Stimulated activated naive CD4-positive, alpha-beta T cell (primary cell): ENCODE measurements at regions not wholly inside any gene's neighbourhood (a gene's known extent, or its start where the extent isn't known, plus 50 kb on each side); places are given as distances from the start of the nearest gene placed in this dataset.
"Not testable (repeated sequence)": the region's sequence is repeated elsewhere in the genome, so short reads cannot be mapped to it uniquely, and the experiment has no call there.

Experiments
- DNase-seq, 6 experiments: peaks; one replicate each; lab custom pipeline; 2025; lab: John Stamatoyannopoulos, UW

DNA sequence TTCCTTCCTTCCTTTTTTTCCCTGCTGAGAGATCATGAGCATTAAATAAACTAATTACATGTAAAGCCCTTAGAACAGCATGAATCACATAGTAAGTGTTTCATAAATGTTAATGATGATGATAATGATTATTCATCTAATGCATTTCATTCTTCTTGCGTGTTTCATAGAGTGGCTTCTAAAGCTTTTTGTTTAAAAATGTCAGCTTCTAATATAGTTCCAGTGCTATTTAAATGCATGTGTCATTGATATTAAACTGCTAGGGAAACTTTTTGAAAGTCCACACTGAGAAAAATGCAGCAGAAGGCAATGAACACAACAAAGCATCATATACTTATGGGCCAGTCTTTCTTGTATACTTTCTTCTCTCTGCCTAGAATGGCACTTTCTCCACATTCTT lies 894.8 kb downstream of the REEP3 start:
- DNase-seq: no peak

DNA sequence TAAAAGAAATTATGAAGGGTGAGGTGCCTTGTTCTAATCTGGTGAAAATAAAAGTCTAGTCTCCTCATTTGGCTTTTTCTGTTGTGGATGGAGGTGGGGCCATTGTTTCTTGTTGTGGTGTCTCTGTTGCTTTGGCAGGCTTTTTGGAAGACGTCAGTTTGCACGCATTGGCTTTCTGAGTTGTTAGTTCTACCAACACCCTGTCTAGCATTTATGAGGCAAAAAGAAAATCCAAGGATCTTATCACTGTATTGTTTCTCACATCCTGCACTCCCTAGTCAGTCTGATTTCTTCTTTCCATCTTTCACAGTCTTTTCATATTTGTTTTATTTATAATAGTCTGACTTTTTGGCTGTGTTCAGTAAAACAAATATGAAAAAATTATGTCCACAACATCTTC lies 898.3 kb downstream of the REEP3 start:
- no peak for DNase-seq

DNA sequence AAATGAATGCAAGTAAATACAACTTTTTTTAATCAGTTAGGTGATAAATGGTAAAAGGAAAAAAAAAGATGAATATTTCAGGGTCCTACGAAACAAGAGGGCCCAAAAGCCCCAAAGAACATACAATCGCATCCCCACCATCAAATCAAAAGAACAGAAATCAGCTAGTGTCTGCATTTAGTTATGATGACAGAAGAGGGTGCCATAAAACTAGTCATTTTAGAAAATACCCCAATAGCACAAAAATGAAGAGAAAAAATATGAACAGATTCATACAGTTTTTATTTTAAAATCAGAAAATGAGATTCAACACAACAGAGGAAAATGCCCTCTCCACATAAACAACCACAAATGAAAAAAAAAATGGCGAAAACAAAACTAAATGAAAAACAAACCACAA lies 905.5 kb downstream of the REEP3 start:
- no peak for DNase-seq

DNA sequence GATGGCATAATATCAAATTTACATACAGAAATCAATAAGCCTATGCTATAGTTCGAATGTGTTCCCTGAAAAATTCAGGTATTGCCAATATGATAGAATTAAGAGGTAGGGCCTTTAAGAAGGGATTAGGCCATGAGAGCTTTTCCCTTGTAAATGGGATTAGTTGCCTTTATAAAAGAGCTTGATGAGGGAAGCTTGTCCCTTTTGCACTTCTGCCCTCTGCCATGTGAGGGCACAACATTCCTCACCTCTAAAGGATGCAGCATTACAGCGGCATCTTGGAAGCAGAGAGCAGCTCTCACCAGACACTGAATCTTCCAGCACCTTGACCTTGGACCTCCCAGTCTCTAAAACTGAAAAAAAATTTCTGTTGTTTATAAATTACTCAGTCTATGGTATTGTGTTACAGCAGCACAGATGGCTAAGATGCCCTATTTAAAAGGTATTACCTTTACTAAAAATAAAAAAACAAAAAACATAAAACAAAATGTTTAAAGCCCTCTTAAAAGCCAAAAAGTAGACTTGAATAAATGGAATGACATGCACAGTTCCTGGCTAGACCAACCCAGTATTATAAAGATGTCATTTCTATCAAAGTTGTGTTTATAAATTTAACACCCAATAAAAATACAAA lies 909.6 kb downstream of the REEP3 start:
- no peak for DNase-seq

DNA sequence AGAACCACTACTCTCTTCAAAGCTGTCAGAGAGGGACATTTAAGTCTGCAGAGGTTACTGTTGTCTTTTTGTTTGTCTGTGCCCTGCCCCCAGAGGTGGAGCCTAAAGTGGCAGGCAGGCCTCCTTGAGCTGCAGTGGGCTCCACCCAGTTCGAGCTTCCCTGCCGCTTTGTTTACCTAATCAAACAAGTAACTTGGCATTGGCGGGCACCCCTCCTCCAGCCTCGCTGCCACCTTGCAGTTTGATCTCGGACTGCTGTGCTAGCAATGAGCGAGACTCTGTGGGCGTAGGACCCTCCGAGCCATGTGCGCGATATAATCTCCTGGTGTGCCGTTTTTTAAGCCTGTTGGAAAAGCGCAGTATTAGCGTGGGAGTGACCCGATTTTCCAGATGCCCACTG lies 920.7 kb downstream of the REEP3 start:
- not testable (repeated sequence) for DNase-seq

DNA sequence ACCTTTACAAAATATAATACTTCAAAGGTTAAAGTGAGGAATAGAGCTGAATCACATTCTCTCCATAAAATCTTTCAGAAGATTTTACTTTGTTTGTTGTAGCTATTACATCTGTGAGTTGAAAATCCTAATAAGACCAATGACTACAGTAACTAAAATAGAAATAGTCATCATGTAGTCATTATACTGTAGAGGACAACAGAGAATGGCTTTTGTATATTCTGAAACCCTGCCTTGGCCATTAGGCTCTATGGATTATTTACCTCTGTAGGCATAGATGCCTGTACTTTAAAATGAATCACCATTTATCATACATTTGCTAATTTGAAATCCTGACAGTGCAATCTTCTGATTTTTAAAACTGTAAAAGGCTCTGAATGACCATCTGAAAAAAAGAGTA lies 923.0 kb downstream of the REEP3 start:
- DNase-seq: no peak

DNA sequence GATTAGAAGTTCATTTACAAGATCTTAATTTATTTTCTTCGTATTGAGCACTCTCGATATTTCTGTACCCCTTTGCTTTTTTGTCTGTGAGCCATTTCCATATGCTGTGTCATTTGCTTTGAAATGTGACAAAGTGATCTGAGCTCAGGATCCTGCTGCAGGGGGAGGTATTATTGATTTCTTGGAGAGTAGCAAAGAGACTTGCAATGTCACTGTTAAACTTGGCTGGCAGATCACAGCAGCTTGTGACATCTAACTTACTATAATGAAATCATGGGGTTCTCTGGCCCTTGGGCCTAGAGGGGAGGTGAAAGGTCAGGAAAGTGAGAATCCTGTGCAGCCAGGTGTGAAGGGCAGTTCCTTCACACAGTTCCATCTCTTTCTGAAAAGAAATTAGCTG lies 923.4 kb downstream of the REEP3 start:
- no peak for DNase-seq

DNA sequence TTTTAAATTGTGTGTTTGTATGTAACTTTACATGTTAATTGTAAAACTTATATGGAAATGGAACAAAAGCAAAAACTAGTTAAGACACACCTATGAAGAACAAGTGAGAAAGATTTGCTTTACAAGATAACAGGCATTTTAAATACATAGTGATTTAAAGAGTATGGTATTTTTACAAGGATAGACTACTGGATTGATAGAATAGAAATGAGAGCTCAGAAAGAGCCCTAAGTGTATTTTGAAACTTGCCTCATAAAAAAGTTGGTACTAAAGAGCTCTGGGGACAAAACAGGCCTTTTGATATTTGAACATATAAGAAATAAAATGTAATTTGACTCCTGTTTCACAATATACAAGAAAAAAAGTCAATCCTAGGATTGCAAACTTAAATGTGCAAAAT lies 928.4 kb downstream of the REEP3 start:
- DNase-seq: no peak

DNA sequence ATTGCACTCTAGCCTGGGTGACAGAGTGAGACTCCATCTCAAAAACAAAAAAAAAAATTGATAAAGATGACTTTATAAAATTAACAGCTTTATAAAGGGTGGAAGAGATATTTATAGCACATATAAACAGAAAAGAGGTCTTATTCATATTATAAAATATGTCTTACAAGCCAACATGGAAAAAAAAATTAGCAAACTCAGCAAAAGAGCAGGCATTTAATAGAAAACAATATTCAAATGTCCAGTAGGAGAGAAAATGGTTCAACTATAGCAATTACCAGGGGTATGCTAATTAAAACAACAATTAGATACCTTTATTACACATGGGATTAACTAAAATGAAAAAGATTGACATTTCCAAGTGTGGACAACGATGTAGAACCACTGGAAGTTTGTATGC lies 929.1 kb downstream of the REEP3 start:
- no peak for DNase-seq

DNA sequence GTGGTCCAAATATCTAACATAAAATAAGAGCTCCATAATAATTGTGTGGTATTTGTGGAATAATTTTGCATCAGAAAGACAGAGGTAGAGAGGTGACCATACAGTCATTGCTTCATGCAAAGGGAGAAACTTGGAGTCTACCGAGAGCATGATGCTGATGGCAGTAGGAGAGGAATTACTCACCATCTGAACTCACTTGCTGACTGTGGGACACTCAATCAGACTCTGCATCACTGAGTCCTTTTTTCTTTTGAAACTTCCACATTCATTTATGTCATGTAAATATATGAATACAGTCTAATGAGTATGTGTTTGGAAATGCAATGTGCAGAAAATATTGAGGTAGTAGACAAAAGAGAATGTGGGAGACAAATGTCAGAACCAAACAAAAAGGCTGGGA lies 933.8 kb downstream of the REEP3 start:
- DNase-seq: no peak

DNA sequence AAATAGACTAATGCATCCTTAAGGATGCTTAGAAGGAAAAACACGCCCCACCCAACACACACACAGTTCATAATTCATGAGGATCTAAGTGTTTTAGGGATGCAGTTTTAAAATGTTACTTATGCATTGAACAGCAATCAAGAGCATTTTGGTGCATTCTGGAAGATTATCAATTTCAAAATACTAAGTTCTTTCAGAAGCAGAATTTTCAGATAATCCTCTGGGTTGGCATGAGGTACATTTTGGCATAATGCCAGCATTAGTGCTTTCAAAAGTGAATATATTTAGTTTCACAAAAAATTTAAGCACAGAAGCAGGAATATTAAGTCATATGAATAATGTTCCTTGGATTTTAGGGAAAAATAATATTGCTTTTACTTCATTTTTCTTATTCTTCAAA lies 937.1 kb downstream of the REEP3 start:
- DNase-seq: no peak

DNA sequence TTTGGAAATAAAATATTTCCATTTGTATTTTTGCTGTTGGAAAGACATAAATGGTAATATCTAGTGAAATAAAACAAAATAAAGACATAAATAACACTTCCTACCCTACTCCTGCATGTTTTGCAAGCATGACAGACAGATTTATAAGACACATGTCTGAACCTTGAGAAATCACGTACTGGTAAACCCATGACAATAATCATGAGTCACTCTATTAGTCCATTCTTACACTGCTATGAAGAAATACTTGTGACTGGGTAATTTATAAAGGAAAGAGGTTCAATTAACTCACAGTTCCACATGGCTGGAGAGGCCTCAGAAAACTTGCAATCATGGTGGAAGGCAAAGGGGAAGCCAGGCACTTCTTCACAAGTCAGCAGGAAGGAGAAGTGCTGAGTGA lies 942.2 kb downstream of the REEP3 start:
- DNase-seq: no peak

DNA sequence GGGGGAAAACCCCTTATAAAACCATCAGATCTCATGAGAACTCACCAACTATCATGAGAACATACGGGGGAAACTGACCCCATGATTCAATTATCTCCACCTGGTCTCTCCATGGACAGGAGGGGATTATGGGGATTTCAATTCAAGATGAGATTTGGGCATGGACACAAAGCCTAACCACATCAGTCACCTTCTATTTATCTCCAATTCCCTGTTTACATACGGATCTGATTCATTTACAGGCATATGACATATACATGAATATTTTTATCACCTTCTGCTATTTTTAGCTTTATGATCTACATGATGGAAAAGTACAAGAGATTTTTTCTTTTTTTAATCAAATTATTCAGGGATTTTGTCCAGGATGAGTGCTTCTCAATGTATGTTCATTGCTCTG lies 944.5 kb downstream of the REEP3 start:
- no peak for DNase-seq

DNA sequence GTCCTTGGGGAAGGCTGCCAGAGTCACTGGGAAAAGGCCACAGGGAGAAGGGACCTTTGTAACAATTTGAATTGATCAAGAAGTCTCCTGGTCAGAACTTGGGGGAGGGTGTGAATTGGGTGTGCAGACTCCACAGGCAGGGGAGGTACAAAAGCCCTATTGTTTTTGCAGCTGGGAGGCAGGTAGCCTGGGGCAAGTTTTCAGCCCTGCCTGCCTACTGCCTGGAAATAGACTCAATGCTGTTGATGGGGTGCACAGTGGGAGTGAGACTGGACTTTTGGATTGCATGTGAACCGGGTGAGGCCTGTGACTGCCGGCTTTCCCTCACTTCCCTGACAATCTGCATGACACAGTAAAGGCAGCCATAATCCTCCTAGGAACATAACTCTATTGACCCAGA lies 947.0 kb downstream of the REEP3 start:
- no peak for DNase-seq

DNA sequence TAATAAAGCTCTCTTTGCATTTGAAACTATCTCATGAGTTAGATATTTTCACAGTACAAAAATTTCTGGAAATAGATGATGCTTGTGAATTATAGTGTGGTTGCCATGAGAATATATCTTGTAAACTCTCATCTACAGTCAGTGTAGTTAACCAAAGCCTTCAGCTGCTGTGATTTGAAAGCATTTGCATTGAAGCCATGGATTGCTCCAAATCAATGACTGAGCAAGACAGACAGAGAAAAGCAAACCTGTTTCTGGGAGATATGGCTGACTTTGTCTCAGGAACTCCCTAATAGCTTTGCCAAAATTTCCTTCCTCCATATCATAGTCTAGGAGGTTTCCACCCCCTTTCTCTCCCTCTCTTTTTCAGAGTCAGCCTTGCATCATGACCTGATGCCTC lies 955.3 kb downstream of the REEP3 start:
- no peak for DNase-seq

DNA sequence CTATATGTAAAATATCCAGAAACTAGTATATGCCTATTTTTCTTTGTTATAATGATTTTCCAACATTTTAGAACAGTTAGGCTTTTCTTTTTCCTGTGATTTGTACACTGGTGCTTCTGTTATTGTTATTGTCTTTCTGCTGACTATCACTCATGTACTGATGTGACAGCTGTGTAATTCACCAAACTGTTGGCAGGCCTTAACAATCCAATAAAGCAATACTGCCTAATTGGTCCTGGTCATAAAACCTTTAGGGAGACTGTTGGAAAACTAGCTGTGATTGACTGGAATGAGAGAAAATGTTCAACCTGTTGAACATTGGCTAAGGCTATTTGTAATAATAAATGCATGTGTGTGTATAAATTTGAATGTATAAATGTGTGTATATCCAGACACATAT lies 956.6 kb downstream of the REEP3 start:
- DNase-seq: no peak

DNA sequence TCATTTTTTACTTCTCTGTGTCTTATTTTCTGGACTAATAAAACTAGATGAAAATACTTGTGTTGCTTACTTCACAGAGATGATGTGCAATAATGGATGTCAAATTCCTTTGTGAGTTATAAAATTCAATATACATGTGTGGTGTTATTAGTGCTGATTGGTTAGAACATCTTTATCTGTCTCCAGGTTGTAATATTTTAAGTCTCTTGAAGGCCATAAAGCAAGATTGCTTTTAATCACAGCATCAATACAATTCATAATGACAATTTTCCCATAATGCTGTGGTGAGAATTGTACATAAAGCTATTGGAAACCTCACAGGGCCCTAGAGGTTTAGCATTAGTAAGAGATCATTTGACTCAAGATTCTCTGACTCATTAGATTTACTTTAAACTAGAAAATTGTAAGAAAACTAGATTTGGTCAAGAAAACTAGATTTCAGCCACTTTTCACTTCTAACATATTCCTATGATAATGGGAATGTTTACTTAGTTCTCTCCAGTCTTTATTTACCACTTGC lies 963.7 kb downstream of the REEP3 start:
- no peak for DNase-seq

DNA sequence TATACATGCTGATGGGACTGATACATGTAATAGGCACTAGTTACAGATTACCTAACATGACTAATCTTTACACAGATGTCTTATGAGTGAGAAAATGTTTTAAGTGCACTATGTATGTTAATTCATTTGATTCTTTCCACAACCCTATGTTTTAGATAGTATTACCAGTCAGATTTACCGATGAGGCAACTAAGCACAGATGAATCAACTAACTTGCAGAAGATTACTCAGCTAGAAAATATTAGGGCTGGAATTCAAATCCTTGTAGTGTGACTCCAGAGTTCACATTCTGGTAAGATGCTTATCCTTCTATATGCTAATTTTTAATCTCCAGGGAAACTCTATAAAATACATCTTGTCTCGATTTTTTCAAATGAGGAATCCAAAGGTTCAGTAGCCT lies 964.9 kb downstream of the REEP3 start:
- DNase-seq: no peak

DNA sequence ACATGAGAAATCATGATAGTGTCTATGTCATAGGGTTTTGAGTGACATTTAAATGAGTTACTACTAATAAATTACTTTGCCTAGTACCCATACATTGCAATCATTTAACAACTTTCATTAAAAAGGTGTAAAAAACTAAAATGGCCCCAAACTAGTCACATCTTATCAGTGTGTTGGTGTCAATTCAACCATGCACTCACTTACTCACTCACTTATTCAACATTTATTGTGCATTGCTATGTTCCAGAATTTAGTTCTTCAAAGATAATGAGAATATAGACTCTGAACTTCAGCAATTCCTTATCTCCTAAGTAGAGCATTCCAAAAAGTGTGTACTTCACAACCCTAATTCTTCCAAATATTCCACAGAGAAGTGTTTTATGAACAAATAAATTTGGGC lies 965.7 kb downstream of the REEP3 start:
- DNase-seq: no peak

DNA sequence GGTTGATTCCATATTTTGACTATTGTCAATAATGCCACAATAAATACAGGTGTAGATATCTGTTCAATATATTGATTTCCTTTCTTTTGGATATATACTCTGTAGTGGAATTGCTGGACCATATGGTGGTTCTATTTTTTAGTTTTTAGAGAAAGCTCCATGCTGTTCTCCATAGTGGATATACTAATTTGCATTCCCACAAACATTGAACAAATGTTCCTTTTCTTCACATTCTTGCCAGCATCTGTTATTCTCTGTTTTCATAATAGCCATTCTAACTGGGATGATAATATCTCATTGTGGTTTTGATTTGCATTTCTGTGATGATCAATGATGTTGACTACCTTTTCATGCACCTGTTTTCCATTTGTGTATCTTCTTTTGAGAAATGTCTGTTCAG lies 973.7 kb downstream of the REEP3 start:
- no peak for DNase-seq

DNA sequence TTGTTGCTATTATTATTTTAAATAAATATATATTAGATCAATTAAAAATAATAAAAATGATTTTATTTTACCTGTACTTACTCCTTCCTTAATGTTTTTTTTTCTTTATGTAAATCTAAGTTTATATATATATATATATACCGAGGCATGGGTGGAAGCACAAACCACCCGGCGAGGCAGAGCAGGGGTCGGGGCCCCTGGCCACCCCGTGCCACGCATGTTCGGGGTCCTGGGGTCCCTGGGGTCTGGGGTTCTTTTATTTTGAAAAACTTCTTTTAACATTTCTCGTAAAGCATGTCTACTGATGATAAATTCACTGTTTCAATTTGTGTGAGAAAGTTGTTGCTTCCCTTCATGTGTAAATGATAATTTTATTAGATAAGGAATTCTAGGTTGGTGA lies 976.1 kb downstream of the REEP3 start:
- no peak for DNase-seq

DNA sequence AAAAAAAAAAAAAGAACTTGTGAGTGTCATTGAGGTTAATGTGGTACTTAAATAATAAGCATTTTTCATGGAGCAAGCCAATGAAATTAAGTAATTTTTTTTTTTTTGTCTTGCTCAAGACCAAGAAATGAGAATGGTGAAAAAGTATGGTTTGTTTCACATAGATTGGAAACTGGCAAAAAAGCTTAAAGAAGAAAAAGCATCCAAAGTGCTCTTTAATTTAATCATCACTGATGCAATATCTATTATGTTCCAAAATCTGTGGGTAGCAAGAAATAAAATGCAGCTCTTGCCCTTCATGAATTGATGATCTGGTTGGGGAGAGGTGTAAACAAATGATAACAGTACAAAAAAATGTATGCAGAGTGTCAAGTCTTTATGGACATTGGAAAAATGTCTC lies 980.6 kb downstream of the REEP3 start:
- DNase-seq: no peak

DNA sequence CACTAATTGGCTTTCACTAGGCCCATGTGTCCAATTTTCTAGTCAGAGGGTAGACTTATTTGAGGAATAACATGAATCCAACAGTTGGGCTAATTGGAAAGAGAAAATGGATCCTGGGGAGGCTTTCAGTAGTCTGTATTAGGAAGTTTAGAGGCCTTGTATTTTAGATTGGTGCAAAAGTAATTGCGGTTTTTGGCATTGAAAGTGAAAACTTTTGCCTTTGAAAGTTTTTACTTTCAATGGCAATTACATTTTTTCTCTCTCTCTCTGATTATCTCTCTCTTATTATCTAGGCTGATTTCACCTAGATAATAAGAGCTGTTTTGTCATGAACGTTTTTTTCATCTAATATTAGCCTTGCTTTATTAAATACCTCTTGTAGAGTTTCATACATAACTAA lies 981.7 kb downstream of the REEP3 start:
- DNase-seq: no peak

DNA sequence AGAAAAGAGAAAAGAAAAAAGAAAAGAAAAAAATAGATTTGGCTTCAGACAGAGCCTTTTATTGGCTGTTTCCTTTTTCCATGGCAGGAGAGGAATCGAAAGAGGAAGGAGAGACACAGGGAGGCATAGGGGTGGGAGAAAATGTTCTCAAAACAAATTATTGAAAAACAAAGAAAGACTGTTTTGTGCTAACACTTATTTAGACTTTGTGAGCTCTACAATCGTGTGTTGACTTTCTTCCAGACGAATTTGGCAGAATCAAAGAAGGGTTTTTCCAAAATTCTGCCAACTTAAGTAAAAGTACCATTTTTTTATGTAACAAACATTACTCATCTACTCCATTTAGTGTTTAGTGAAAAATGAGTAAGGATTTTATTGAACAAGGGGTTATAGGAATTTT lies 982.2 kb downstream of the REEP3 start:
- DNase-seq: no peak

DNA sequence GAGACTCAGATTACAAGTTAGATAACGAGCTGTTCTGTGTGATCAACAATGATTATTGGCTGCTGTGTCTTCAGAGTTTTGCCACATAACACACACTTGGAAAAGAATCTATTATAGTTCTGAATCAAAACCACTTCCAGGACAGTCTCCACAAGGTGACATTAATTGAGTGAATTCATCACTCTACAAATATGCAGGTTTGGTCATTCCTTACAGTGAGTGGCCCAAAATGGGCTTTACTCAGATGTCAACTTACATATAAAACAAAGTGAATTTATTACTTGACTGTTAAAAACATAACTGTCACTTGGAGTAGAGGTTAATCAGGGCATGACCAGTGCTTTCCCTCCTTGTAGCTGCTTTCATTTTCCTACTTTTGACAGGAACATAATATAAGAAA lies 984.3 kb downstream of the REEP3 start:
- no peak for DNase-seq
